ENCODE measurements at regions not wholly inside any gene's neighbourhood (a gene's known extent, or its start where the extent isn't known, plus 50 kb on each side); places are given as distances from the start of the nearest gene placed in this dataset.

GRCh38 chr6:2378046-2378657, 132.7 kb upstream of the GMDS start:
- no peak overlapping the region for H3K4me3 ChIP-seq (ENCODE audit: low read length)
- peak; percentile 11 for DNase-seq (ENCODE audit: low read depth)
- TF ChIP-seq CTCF (IDR thresholded peaks at IDR 0.05; ENCODE audit: insufficient read depth, low read depth, low read length, missing control alignments), result no peak

GRCh38 chr6:2376429-2377355, 131.3 kb upstream of the GMDS start:
- no peak for DNase-seq (ENCODE audit: low read depth)
- H3K4me3 ChIP-seq (ENCODE audit: low read length), result no peak overlapping the region

GRCh38 chr6:2375443-2375842, 130.0 kb upstream of the GMDS start:
- TF ChIP-seq CTCF (IDR thresholded peaks at IDR 0.05; ENCODE audit: insufficient read depth, low read depth, low read length, missing control alignments), result no peak
- DNase-seq (ENCODE audit: low read depth), result no peak
- H3K4me3 ChIP-seq (ENCODE audit: low read length), result no peak overlapping the region

More at GRCh38 chr6:2376429-2377355, 131.3 kb upstream of the GMDS start:
- TF ChIP-seq CTCF (IDR thresholded peaks at IDR 0.05; ENCODE audit: insufficient read depth, low read depth, low read length, missing control alignments), result no peak

GRCh38 chr6:2369606-2370005, 124.2 kb upstream of the GMDS start:
- DNase-seq (ENCODE audit: low read depth), result no peak
- H3K4me3 ChIP-seq (ENCODE audit: low read length), result no peak overlapping the region
- TF ChIP-seq CTCF (IDR thresholded peaks at IDR 0.05; ENCODE audit: insufficient read depth, low read depth, low read length, missing control alignments), result no peak

- TF ChIP-seq CTCF (IDR thresholded peaks at IDR 0.05; ENCODE audit: insufficient read depth, low read depth, low read length, missing control alignments), result no peak
- DNase-seq (ENCODE audit: low read depth), result peak; percentile 64
- H3K4me3 ChIP-seq (ENCODE audit: low read length), result no peak overlapping the region
These were observed 117.8 kb upstream of the GMDS start for GRCh38 chr6:2363211-2363610.

GRCh38 chr6:2361195-2361594, 115.8 kb upstream of the GMDS start:
- no peak for TF ChIP-seq CTCF (IDR thresholded peaks at IDR 0.05; ENCODE audit: insufficient read depth, low read depth, low read length, missing control alignments)
- H3K4me3 ChIP-seq (ENCODE audit: low read length), result no peak overlapping the region
- no peak for DNase-seq (ENCODE audit: low read depth)

Measured in epithelial cell of esophagus (primary cell).